ENCODE measurements at regions not wholly inside any gene's neighbourhood (a gene's known extent, or its start where the extent isn't known, plus 50 kb on each side); places are given as distances from the start of the nearest gene placed in this dataset.
A peak's percentile ranks its signal among the peaks of the same experiment; 100 is the strongest.
"Not testable (repeated sequence)": the region's sequence is repeated elsewhere in the genome, so short reads cannot be mapped to it uniquely, and the experiment has no call there.

GRCh38 chr3:155995525-155996370 lies 124.6 kb upstream of the KCNAB1 start:
- peak; percentile 48 for DNase-seq (ENCODE audit: low read depth)

DNA sequence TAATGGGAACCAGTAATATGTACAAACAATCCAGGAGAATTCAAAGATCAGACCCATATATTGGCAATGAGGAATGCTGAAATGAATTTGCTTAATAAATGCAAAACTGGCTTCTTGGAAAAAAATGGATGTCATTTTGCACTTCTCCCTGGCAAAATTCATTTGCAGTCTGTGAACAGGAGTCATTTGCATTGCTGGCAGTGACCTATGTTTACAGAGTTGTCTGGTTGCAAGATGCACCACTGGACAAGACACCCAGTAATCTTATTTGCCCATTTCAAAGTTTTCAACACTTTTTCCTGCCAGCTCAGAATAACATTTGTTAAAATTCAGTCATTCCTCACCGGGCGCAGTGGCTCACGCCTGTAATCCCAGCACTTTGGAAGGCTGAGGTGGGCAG lies 123.5 kb upstream of the KCNAB1 start:
- DNase-seq (ENCODE audit: low read depth), result no peak

DNA sequence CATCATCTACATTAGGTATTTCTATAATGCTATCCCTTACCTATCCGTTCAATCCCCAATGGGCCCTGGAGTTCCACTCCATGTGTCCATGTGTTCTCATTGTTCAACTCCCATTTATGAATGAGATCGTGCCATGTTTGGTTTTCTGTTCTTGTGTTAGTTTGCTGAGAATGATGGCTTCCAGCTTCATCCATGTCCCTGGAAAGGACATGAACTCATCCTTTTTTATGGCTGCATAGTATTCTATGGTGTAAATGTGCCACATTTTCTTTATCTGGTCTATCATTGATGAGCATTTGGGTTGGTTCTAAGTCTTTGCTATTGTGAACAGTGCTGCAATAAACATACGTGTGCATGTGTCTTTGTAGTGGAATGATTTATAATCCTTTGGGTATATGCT lies 122.2 kb upstream of the KCNAB1 start:
- DNase-seq (ENCODE audit: low read depth), result not testable (repeated sequence)

- no peak for DNase-seq (ENCODE audit: low read depth)
Observed at GRCh38 chr3:156005736-156006135, 114.6 kb upstream of the KCNAB1 start.

- DNase-seq (ENCODE audit: low read depth), result no peak
Observed at GRCh38 chr3:156010829-156011228, 109.5 kb upstream of the KCNAB1 start.

- DNase-seq (ENCODE audit: low read depth), result no peak
Observed at GRCh38 chr3:156014489-156014888, 105.9 kb upstream of the KCNAB1 start.

DNA sequence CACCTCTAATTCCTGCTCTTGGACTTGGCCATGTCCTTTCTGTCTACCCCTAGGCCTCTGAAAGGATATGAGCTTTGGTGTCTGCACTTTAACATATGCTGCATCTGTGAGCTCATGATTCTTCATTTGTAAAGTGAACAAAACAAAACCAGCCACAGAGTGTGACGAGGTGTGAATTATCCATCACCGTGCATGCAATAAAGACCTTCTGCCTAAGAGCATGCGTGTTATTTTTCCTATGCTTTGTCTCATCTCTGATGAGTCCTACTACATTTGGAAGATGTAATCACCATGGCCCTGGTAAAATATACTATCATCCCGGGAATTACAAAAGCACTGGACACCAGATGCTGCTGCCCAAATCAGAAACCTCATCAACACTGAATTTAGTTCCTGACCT lies 103.5 kb upstream of the KCNAB1 start:
- DNase-seq (ENCODE audit: low read depth), result no peak

DNA sequence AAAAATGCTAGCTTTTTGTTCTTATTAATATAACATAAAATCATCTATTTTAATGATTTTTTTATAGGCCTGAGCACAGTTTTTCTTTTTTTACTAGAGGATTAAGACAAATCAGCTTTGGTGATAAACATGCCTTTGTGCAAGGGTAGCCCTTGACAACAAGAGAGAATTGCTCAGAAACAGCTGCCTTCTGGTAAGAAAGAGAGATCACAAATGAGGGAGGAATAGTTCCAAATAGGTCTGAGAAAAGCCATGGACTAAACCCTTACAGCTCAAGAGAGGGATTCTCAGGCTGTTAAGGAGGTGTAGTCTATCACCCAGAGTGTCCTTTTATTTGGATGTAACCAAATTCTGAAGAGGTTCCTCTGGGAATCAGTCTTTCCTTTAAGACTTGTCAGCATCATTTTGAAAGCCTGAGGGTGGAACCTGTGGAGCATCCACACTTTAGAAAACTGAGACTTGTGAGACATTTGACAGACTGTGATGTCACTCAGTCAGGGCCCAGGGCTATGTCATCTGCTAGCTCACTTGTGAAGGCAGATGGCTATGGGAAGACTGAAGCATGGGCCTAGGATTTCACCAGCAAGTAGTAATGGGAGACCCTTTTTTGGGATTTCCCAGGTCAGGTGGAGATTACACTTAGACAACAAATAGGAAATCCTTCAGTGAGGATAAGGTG lies 102.9 kb upstream of the KCNAB1 start:
- no peak for DNase-seq (ENCODE audit: low read depth)

GRCh38 chr3:156024904-156025533 lies 95.4 kb upstream of the KCNAB1 start:
- DNase-seq (ENCODE audit: low read depth), result no peak

DNA sequence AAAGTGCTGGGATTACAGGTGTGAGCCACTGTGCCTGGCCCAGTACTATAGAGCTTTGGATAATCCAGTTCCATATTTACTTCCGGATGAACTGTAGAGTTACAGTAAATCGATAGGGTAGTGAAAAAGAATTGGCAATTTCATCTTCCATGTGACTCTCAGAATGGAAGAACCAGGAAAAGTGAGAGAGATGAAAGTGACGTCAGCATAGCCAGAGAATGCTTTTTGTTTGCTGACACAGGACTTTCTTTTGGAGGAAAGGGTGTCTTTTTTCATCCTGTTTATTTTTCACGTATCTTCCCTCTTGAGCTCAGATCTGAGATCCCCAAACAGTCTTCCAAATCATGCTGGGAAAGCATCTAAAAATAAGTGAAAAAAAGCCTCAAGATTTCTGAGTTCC lies 91.2 kb upstream of the KCNAB1 start:
- no peak for DNase-seq (ENCODE audit: low read depth)

GRCh38 chr3:156030723-156031122 lies 89.7 kb upstream of the KCNAB1 start:
- DNase-seq (ENCODE audit: low read depth), result no peak

GRCh38 chr3:156033428-156033827 lies 87.0 kb upstream of the KCNAB1 start:
- DNase-seq (ENCODE audit: low read depth), result no peak

DNA sequence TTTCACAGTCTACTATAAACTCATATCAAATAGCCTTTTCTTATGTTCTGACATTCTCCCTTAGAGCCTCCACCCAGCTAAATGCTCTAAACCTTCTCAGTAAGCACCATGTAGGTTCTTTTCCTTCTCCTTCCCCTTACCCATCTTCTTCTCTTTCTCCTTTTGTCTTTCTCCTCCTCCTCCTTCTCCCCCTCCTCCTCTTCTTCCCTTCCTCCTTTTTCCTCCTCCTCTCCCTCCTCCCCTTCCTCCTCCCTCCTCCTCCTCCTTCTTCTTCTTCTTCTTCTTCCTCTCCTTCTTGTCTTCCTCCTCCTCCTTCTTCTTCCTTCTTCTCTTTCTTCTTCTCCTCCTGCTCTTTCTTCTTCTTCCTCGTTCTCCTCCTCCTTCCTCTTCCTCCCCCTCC lies 85.2 kb upstream of the KCNAB1 start:
- DNase-seq (ENCODE audit: low read depth), result no peak

DNA sequence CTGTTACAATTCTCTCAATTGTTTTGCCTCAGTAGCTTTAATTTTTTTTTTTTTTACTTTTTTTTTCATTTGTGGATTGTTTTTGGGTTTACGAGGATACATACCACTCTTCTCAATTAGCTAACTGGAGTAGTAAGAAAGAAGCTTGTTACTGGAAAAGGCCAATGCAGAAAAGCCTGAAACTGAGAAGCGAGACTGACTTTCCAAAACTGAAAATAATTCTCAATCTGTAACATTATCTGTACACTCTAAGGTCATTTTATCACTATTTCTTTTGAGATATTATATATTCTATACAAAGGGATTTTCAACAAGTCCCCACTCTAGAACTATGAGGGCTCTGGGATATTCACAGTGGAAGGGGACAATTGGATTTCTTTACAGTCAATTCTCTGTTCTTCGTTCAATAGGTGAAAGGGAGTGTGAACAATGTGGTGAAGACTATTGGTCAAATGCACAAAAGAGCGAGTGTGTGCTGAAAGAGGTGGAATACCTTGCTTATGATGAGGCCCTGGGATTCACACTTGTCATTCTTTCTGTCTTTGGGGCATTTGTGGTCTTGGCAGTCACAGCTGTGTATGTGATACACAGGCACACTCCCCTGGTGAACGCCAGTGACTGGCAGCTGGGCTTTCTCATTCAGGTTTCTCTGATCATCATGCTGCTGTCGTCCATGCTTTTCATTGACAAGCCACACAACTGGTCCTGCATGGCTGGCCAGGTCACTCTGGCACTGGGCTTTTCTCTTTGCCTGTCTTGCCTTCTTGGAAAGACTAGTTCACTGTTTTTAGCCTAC lies 83.9 kb upstream of the KCNAB1 start:
- DNase-seq (ENCODE audit: low read depth), result no peak

DNA sequence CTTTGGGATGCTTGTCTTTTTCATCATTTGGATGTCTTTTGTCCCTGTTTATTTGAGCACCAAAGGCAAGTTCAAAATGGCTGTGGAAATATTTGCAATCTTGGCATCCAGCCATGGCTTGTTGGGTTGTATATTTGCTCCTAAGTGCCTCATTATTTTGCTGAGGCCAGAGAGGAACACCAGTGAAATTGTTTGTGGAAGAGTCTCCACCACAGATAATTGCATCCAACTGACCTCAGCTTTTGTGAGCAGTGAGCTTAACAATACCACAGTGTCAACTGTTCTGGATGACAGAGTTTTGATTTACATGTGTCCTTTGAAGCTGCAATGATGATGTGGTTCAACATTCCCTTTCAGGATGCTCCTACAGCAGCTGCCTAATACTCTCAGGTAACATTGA lies 83.0 kb upstream of the KCNAB1 start:
- no peak for DNase-seq (ENCODE audit: low read depth)

GRCh38 chr3:156038869-156039268 lies 81.5 kb upstream of the KCNAB1 start:
- no peak for DNase-seq (ENCODE audit: low read depth)

GRCh38 chr3:156040041-156040440 lies 80.3 kb upstream of the KCNAB1 start:
- no peak for DNase-seq (ENCODE audit: low read depth)

DNA sequence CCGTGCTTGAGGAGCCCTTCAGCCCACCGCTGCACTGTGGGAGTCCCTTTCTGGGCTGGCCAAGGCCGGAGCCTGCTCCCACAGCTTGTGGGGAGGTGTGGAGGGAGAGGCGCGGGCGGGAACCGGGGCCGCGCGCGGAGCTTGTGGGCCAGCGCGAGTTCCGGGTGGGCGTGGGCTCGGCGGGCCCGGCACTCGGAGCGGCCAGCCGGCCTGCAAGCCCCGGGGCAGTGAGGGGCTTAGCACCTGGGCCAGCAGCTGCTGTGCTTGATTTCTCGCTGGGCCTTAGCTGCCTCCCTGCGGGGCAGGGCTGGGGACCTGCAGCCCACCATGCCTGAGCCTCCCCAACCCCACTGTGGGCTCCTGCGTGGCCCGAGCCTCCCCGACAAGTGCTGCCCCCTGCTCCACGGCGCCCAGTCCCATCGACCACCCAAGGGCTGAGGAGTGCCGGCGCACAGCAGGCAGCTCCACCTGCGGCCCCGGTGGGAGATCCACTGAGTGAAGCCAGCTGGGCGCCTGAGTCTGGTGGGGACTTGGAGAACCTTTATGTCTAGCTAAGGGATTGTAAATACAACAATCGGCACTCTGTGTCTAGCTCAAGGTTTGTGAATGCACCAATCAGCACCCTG lies 79.0 kb upstream of the KCNAB1 start:
- not testable (repeated sequence) for DNase-seq (ENCODE audit: low read depth)

- DNase-seq (ENCODE audit: low read depth), result not testable (repeated sequence)
Observed at GRCh38 chr3:156041856-156042255, 78.5 kb upstream of the KCNAB1 start.

DNA sequence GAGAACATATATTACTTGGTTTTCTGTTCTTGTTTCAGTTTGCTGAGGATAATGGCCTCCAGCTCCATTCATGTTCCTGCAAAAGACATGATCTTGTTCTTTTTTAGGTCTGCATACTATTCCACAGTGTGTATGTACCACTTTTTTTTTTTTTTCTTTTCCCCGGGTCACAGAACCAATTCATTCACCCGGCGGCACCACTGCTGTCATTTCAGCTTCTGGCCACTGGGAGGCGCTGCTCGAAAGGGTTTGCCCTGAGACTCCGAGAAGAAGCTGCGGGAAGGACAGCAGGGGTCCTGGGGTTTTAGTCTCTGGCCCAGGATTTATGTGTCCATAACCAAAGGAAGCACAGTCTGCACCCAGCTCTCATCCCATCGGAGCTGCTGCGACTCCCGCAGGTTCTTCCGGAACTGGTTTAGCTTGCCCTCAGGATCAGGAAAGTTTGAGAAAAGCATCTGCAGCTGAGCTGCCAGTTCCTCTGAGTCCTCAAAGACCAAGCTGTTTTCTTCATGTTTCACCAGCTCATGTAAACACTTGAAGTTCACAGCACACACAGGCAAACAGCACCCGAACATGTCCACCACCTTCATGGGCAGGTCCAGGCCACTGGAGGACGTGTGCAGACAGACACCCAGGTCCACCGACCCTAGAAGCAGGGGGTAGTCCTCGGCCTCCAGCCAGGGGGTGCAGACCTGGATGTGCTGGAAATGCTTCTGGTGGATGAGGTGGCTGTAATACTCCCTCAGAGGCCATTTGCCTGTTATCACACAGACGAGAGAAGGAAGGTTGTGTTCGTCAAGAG lies 76.3 kb upstream of the KCNAB1 start:
- DNase-seq (ENCODE audit: low read depth), result not testable (repeated sequence)

DNA sequence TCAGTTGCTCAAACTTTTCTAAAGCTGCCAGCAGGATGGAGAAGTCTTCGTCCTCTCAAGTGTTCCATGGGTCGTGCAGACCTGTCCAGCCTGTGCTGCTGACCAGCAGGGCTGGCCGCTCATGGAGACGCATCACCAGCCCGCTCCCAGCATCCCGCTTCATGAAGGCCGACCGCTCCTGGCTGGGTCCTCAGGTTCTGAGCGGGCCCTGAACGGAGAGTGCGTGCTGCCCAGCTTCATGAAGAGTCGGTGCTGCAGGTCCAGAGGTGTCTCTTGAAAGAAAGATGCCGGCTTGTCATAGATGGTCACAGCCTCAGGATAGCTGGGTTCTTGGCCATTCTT lies 75.8 kb upstream of the KCNAB1 start:
- DNase-seq (ENCODE audit: low read depth), result no peak
